Stimulated activated CD8-positive, alpha-beta memory T cell treated with anti-CD3 and anti-CD28 coated beads, Interleukin-15, amount 100 ng/mL, for 4 hours (primary cell): ENCODE measurements at regions not wholly inside any gene's neighbourhood (a gene's known extent, or its start where the extent isn't known, plus 50 kb on each side); places are given as distances from the start of the nearest gene placed in this dataset.

ENCODE experiments used
- DNase-seq, 2 donors: peaks; one replicate each; pipeline ENCODE4 v3.0.0-alpha.2; 2020; ENCODE audit warnings: low read depth in 2 of 2

DNA sequence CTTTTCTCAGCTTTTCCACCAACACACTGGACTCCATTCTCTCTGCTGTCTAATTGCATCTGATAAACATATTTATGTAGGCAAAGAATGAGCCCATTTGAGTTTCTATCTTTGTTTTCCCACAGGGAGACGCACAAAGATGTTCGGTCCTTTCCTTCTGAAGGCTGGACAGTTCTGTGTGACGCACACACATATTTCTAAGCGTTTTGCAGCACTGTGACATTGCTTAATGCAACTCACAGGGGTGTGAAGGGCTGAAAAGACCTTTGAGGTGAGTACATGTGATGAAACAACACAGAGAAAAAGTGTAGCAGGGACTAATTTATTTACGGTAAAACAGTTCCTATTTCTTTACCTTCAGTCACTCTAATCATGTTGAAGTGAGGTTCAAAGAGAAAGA, 323.1 kb upstream of the RUNX1 start:
- no peak for DNase-seq

DNA sequence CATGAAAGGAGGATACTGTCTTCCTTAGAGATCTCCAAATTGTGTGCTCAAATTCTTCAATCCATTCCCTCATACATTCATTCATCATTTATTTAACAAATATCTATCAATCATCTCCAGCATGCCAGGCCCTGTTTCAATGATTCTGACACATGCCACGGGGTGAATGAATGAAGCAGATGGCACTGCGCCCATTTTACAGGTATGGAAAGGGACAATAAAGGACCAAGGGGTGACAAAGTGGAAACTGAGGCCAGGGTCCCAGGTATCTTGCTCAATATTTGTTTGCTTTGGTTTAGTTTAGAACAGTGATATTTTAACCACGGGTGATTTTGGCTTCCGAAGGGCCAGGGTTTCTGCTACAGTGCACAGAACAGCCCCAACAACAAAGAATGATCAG, 321.6 kb upstream of the RUNX1 start:
- DNase-seq = no peak

DNA sequence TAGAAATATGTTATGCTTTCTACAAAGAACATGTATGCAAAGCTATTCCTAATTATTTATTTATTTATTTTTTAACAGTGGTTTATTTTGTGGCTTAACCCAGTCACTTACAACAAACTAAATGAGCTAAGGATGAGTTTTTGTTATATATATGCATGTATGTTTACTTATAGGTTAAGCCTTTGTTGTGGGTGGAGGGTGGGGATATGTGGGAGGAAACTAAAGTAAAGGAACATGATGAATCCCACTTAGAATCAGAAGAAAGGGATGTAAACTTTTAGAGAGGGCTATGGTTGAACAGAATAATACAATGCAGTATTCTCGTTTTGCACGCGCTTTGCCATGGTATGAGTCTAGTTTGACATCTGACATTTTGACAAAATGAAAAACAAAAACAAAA, 321.0 kb upstream of the RUNX1 start:
- DNase-seq = no peak

DNA sequence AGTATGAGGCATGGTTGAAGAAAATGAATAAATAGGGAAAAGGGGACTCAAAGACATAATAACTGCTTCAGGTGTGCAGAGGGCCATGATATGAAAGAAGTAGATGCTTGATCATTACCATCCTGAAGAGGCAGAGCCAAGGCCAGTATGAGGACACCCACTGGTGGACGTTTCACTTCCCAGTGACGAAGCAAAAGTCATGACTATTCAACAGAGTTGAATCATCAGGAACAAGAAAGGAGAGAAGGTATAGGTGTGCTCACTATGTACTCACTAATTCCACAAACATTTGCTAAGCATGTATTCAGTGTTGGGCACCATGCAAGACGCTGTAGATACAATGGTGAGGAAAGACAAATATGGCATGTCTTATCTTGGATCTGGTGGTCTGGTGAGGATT, 319.2 kb upstream of the RUNX1 start:
- DNase-seq = no peak

DNA sequence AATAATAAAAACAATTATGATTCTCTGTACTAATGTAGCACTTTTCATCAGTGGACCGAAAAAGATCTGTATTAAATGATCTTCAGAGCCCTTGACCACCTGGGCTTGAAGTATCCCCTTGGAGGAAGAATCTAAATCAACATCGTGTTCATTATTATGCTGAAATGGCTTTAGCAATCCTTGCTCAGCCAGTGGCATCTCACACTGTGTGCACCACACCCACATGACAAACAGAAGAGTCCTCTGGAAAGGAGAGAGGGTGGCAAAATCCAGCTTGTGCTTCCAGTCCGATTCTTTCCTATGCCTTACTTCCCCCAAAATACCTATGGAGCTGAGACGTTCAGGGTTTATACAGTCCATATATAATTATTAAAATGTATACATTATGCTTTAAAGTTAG, 318.5 kb upstream of the RUNX1 start:
- no peak for DNase-seq

DNA sequence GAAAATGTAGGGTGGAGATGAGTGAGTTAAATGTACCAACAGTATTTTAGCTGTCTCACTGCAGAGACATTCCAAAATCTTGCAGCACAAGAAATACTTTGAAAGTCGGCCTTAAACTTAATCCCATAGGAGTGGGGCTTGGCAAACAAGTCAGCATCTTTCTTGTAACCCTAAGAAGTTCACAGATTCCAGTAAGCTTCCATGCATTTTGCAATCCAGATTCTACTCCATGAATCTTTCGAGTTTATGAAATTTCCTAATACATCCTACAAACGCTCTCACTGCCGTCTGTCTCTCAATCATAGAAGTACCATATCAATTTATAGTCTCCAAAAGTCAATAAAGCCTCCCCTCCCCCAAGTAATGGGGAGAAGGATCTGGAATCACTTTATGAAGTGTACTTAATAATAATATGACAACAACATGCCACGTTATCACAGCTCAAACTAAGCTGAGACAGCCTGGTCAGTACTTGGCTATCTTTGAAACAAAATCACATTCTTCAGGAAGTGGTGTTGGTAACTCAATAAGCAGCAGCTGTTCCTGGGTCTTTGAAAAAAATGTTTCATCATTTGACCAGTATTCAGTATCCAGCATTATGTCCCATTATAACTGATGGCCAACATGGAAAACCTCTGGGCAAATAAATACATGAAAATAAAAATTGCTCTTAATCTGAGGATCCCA, 317.4 kb upstream of the RUNX1 start:
- DNase-seq = no peak

DNA sequence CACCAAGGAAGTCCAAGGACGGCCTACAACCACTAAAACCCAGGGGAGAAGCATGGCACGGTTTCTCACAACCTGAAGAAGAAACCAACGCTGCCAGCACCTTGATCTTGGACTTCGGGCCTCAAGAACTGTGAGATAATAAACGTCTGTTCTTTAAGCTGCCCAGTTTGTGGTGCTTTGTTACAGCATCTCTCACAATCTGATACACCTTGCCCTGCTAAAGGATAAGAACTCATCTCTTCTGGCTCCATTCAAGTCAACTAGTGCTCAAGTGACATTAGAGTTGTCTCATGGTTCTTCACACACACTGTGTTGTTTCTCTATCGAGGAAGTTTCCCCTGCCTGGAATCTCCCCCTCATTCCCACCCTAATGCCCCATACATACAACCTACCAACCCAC, 314.4 kb upstream of the RUNX1 start:
- DNase-seq = no peak

DNA sequence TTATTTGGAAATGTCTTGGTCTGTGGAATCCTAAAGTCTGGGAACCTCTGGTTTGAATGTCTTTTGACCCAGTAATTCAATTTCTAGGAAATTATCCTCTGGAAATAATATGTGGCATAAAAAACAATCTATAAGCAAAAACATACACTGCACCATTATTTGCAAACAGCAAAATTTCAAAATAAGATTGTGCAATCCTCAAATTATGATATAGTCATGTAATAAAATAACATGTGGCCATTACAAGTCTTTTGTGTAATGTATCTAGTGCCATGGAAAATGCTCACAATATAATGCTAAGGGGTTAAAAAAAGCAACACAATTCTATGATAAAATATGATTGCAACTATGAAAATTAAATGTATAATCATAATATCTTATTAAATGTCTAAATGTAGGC, 312.9 kb upstream of the RUNX1 start:
- no peak for DNase-seq

DNA sequence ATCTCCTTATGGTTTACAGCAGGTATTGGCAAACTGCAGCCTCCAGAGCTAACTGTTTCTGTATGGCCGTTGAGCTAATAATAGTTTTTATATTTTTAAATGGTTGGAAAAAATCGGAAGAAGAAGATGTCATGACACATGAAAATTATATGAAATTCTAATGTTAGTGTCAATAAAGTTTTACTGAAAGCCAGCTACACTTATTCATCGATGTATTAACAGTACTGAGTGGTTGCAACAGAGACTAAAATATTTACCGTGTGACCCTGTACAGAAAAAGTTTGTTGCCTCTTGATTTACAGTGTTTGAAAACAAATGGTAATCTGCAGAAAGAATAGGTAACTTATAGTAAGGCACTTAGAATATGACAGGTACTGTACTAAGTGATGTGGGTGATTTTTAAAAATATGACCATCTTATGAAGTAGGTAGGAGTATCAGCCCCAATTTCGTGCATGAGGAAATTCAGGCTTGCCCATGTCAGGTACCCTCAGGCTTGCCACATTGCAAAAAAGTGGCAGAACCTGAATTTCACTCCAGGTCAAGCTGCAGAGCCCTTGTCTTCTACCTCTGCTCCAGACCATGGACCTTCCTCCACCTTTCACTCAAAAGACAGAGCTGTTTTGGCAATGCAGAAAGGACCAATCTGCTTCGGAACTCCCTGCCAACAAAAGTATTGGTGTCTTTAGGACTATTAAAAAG, 311.9 kb upstream of the RUNX1 start:
- DNase-seq = no peak

DNA sequence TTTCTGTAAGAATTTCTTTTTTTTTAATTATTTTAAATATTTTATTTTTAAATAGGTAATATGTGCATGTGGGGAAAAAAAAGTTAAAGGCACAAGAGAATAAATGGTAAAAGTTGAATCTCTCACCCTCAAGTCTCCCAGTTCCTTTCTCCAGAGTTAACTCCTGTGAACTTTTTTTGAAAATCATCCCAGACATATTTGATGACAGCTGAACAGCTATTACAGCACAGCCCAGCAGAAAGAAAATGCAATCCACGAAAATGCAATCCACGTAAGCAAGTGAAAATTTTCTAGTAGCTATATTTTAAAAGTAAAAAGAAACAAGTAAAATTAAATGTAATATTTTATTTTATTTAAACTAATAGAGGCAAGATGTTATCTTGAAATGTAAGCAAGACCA, 310.0 kb upstream of the RUNX1 start:
- DNase-seq = no peak

DNA sequence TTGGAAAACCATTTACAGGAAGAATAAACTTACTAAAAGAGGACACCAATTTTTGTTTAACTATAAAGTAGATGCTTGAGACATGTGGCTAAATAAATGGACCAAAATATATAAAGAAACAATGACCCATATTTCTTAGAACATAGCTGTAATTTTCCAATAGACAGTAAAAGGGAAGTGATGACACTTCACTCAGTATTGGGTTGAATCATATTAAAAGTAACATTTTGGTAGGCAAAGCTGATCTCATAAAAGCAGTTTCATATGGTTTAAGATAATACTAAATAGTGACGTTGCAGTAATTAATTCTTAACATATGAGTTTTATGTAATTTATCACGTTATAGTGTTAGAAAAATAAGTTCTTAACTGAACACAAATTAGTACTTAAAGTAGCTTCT, 308.9 kb upstream of the RUNX1 start:
- no peak for DNase-seq

DNA sequence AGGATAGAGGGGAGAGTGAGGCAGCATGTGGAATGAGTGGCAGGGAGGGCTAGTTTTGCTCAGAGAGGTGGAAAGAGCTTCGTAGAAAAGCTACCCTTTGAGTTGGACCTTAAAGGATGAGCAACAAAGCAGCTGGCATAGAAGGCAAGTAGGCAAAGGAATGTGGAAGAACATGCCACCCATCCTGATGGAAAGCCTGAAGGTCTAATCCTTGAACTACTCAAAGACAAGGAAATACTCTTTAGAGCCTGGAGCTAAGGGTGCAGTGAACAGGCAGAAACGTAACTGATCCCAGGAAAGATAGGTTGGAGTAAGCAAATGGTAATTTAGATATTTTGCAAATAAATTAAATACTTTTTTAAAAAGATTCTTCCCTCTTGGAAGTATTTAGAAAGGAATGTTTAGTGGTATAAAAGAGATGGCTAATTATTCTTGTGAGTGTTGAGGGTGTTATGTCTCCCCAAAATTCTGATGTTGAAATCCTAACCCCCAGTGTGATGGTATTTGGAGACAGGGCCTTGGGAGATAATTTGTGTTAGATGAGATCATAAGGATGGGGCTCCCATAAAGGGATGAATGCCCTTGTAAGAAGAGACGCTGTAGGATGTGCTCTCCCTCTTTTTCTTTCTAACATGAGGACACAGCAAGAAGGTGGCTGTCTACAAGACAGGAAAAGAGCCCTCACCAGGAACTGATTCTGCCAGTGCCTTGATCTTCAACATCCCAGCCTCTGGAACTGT, 308.1 kb upstream of the RUNX1 start:
- no peak for DNase-seq

DNA sequence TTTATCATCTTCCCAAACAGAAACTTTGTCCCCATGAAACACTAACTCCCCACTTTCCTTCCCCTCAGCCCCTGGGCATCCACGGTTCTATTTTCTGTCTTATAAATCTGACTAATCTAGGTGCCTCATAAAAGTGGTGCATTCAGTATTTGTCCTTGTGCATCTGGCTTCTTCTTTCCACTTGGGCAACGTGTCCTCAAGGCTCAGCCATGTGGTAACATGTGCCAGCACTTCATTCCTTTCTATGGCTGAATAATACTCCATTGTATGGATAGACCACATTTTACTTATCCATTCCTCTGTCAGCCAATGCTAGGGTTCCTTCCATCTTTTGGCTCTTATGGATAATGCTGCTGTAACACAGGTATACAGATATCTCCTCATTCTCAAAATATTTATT, 305.0 kb upstream of the RUNX1 start:
- DNase-seq = no peak

DNA sequence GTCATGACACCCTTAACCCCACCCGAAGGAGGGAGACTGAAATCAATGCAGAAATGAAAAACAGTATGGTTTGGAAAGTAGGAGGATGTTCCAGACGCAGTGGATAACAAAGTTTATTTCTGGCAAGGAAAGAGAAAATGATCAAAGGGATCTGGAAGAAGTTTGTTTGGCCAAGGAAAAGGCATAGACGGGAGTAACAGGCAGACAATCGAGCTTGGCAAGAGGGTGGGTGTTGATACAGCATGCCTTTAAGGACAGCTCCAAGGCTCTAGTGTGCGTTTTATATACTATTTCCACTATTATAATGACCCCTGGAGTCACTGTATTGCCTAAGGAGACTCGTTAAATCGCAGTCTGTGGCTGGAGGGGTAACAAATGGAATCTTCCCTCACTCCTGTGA, 303.7 kb upstream of the RUNX1 start:
- DNase-seq = no peak

DNA sequence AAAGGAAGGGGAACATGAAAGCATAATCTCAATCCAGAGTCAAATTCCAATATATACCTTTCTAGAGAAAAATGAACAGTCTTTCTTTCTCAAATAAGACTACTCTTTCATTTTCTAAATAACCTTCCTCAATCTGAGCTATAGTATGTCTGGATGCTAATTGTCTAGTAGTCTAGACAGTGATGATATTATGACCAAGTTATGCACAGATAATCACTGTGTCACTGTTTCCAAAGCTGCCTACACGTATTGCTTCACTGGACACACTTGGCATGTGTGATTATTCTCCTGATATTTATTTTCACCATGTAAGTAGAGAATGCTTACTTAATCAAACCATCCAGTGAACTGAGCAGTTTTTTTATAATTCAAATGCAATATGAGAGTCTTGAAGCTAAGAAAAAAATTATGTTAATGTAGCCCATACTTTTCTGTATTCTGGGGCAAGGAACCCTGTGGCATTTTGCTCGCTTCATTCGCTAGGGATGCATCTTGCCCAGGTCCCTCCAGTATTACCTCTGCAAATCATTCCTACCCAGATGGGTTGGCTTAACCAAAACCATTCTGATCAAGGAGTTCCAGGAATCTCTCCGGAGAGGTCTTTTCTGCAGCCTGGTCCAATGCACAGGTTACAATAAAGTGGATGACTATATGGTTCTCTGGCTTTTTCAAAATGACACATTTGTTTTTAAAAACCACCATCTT, 303.1 kb upstream of the RUNX1 start:
- no peak for DNase-seq

DNA sequence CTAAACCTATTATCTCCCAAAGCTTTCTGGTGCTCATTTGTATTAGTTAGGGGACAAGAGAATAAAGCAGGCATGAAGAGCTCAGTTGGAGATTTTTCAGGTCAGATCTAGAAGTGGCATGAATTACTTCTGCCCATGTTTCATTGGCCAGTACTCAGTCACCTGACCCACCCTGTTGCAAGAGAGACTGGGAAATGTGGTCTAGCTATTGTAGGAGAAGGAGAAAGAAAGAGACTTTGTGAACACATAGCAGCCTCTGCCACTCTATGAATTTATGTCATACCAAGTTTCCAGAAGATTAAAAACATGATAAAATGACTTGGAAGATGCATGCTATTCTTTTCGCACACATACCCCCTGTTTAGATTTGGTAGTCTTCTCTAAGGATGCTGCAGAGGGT, 302.3 kb upstream of the RUNX1 start:
- no peak for DNase-seq

DNA sequence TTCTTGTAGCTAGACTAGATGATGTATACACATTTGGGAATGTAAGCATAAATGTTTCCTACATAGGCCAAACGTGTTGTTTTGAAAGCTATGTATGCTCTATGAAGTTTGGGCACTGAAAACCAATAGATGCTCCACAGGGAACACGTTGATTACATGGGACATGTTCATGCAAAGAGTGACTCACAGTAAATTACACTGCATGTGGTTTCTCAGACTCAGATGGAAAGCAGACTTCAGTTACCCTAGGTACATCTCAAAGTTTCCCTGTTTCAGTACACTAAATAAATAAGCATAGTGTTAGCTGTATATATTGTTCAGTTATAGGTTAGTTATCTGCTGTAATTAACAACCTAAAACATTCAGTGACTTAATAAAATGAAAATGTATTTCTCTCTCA, 301.9 kb upstream of the RUNX1 start:
- no peak for DNase-seq

DNA sequence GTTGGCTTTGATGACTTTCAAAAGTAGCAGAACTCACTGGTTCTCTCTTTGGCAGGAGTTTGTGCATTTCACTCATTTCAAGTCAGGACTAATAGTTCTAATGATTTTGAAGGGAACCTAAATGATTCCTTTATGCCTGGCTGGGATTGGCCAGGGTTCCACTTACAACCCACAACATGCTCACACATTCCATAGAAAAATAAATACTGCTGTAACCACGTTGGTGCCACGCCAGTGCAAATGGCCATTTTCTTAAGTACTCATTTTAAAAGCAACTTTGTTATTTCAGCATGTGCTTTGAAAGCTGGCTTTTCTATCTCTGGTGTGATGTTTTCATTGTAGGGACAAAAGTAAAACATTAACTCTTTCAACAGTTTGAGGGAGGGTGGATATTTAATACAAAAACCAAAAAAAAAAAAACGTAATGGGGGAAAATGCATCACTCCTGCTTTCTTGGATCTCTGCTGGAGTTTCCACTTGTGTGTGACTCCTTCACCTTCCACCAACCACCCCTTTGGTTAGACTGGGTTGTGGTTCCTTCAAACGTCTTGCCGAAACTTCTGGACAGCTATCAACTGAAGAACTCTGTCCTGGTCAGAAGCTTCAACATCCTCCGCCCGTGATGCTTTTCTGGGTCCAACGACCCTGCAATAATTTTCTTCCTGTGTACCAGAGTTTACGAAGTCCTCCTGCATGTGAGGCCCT, 300.4 kb upstream of the RUNX1 start:
- DNase-seq = no peak

DNA sequence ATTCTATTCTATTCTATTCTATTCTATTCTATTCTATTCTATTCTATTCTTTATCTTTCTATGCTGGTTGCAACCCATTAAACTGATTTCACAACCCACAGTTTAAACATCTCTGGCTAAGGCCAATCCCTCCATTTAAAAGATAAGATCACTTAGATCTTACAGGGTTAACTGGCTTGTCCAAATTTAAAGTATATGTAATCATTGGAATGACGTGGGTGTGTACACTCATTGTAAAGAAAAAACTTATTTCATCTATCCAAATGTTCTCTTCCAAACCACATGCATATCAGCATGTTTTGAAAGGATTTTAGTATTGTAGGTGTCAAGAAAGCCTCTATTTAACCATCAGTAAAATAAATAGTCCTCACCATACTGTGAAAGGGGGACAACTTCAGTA, 299.6 kb upstream of the RUNX1 start:
- DNase-seq = no peak

DNA sequence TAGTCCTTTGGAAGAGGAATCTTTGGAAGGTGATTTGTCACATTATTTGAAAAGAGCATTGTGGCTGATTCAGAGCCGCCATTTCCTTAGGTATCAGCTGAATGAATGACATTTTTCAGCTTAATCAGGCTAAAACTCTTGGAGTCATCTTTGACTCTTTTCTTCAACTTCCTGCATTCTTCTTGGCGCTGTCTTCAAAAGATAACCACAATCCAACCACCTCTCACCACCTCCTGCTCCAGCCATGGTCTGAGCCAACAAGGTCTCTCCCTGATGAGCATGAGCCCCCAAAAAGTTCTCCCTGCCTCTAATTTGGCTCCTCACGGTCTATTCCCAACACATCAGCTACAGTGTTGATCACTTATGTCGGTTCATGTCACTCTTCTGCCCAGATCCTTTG, 297.6 kb upstream of the RUNX1 start:
- DNase-seq = no peak

DNA sequence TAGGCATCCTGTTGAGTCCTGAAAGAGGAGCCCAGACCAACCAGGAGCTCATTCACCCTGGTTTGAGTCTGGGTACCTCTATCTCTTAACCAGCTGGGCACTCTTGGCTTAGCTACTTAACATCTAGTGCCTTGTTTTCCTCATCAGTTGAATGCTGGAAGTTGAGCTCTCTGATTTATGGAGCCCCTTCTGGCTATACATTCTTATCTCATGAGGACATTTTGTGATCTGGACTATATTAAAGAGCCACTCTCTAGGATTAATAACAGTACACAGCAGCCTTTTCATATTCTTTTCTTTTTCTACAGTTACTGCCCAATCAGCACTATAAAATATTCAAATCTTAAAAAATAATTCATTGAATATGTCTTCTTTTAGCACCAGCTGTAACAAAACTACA, 296.9 kb upstream of the RUNX1 start:
- DNase-seq = no peak

DNA sequence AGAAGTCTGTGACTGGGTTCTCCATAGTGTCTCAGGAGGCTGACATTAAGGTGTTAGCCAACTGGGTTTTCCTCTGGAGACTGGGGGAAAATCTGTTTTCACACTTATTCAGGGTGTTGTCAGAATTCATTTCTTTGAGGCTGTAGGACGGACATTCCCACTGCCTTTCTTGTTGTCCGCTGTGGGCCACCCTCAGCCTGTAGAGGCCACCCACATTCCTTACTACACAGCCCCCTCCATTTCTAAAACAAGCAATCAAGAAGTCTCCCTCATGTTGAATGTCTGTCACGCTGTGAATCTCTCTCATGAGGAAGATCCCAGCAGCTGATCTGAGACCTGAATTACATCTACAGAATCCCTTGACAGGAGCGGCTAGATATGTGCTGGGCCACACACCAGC, 295.5 kb upstream of the RUNX1 start:
- DNase-seq = no peak
